Ovary (tissue), 7 donors: ENCODE measurements at regions not wholly inside any gene's neighbourhood (a gene's known extent, or its start where the extent isn't known, plus 50 kb on each side); places are given as distances from the start of the nearest gene placed in this dataset.
A peak's percentile ranks its signal among the peaks of the same experiment; 100 is the strongest.

Experiments used
- DNase-seq, 5 donors: peaks; one replicate each; pipeline ENCODE4 v3.0.0-alpha.2; 2019 to 2020
- H3K27ac ChIP-seq, 2 donors: fragments of 200-600 bp; one replicate each; pipeline versions ENCODE4 v1.5.1 to v1.8.0; 2019 to 2022
- H3K27me3 ChIP-seq: fragments of 200-600 bp; one replicate; pipeline ENCODE4 v1.8.0; 2022
- H3K36me3 ChIP-seq: fragments of 200-600 bp; sonication (generic); one replicate; pipeline ENCODE4 v1.5.1; 2019
- H3K4me1 ChIP-seq: one replicate; pipeline ENCODE4 v1.8.1; 2013; ENCODE audit warnings: mild to moderate bottlenecking, moderate library complexity; ENCODE audit not compliant: insufficient read depth
- H3K4me3 ChIP-seq: fragments of 200-600 bp; sonication (generic); one replicate; pipeline ENCODE4 v1.5.1; 2017
- H3K9me3 ChIP-seq, 2 donors: fragments of 200-600 bp in 1 of 2; sonication (generic) in 1 of 2; one replicate each; pipeline versions ENCODE4 v1.5.1 to v1.8.1; 2013 to 2019; ENCODE audit warnings: mild to moderate bottlenecking in 1 of 2, moderate library complexity in 1 of 2
- CTCF ChIP-seq, 3 donors: fragments of 450-650 bp in 2 of 3; fragments of 200-600 bp in 1 of 3; IDR thresholded peaks; one replicate each; pipeline versions ENCODE4 v1.5.1 to v1.8.0; 2016 to 2022; ENCODE audit warnings: antibody characterized with exemption in 3 of 3, mild to moderate bottlenecking in 1 of 3
- EP300 ChIP-seq: sonication (generic); formaldehyde crosslinking; IDR thresholded peaks from one replicate; pipeline ENCODE4 v1.6.1; 2017; ENCODE audit warnings: antibody characterized with exemption
- POLR2A ChIP-seq: fragments of 450-650 bp; IDR thresholded peaks from one replicate; pipeline ENCODE4 v1.6.1; 2017; ENCODE audit warnings: antibody characterized with exemption, mild to moderate bottlenecking, moderate library complexity
- WGBS, 3 donors: extraction: QIAGEN DNeasy Blood & Tissue Kit in 1 of 3; methylation state at CpG; one replicate each; pipeline versions ENCODE4 v1.1.5 to v1.1.7; 2013 to 2017; 5-methylcytosine and 5-hydroxymethylcytosine counted together
- intact Hi-C, 4 donors: fragments of 100-400 bp; cut with DNase I; formaldehyde crosslinking; loops; one replicate each; pipeline versions ENCODE4 v1.11.0 to v1.15.1; 2022 to 2023
- donor health status: DM: no; HTN: no; CAD: no; lungs with moderate emphysema.
- donor health status: DM: no; HTN: no; CAD: no.
- donor health status: Bipolar disorder and iron deficiency.
- donor health status: DM: no; HTN: no; CAD: no.
- donor health status: DM: yes; HTN: yes; CAD: no.

- no peaks in the 10 kb centered on the region for H3K27me3 ChIP-seq
- H3K4me3 ChIP-seq = peak overlapping the region; percentile 23
- H3K27ac ChIP-seq = no peak overlapping the region
- TF ChIP-seq POLR2A (no peak), CTCF (IDR thresholded peaks at IDR 0.05) (peak; percentile 29 to 66 (median 44))
- WGBS, 3 donors = 9 to 14% (median 13%) methylated on average over 39 to 40 of the region's 40 CpGs
- H3K4me1 ChIP-seq = peaks cover 1% of the 10 kb centered on the region
- intact Hi-C loops = loop anchor here in 2 of 4 donors (5.0 to 10.0 kb wide), 2 partner anchors 235 to 237 kb away; no protein-coding TSS in a partner anchor
- peaks cover 0 to 4% of the 10 kb centered on the region in 2 donors for H3K9me3 ChIP-seq
- no peaks in the 10 kb centered on the region for H3K36me3 ChIP-seq
- DNase-seq = peak in 4 of 5 donors; percentile 19 to 75 (median 52)
Measured at GRCh38 chr1:181189691-181190363, 101.3 kb downstream of the IER5 start.

- DNase-seq = no peak
- H3K4me1 ChIP-seq = peaks cover 1% of the 10 kb centered on the region
- no peak overlapping the region for H3K4me3 ChIP-seq
- H3K9me3 ChIP-seq = peaks cover 0 to 4% of the 10 kb centered on the region in 2 donors
- WGBS, 3 donors = 49 to 58% (median 53%) methylated on average over 18 of the region's 18 CpGs
- no peaks in the 10 kb centered on the region for H3K36me3 ChIP-seq
- no peaks in the 10 kb centered on the region for H3K27me3 ChIP-seq
- TF ChIP-seq POLR2A (no peak), CTCF (IDR thresholded peaks at IDR 0.05) (no peak), EP300 (no peak)
- intact Hi-C loops = no loop called here
- H3K27ac ChIP-seq = no peak overlapping the region
Measured at GRCh38 chr1:181190364-181191035, 102.0 kb downstream of the IER5 start.

DNA sequence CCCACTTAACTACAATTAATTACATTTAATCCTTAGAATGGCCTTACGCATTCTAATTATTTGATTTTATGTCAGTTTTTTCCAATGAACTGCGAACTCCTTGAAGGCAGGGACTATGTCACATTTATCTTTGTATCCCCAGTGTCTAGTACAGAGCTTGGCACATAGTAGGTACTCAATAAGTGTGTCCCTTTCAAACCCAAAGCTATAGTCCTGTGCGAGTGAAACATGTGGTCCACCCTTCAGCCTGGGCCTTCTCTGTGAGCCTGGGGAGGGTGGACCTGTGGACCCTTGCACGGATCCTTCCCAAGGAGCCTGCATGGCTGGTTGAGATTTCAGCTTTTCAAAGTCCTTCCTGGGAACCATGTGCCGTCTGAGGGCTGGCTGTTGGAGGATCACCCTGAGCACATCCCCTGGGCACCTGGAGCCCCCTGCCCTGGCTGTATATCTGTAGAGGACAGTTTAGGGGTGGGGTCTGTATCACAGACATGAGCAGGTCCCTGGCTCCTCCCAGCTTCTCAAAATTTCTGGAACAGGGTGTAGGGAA, 103.1 kb downstream of the IER5 start:
- Histone ChIP-seq H3K27ac (no peak overlapping the region), H3K4me3 (no peak overlapping the region), H3K9me3 (peaks cover 0 to 4% of the 10 kb centered on the region in 2 donors), H3K4me1 (peaks cover 1% of the 10 kb centered on the region), H3K36me3 (no peaks in the 10 kb centered on the region), H3K27me3 (no peaks in the 10 kb centered on the region)
- TF ChIP-seq POLR2A (no peak), EP300 (no peak), CTCF (IDR thresholded peaks at IDR 0.05) (no peak)
- intact Hi-C loops = no loop called here
- DNase-seq = no peak
- 81 to 87% (median 84%) methylated on average over 5 of the region's 5 CpGs for WGBS, 3 donors

DNA sequence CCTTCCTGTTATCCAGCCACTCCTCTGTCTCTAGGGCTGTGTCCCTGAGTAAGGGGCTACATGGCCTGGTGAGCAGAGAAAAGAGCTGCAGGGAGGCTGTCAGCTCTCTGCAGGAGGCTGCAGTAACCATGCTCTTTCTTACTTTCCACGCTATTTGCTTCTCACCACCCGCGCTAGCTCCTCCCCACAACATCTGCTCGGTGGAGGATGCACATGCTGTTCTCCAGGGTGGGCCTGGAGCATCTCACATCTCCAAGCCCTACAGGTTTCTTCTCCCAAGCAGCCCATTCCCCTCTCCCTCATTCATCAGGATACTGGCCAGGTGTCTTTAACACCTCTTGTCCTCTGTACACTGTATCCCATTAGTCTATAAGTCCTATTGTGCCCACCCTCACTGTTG, 103.8 kb downstream of the IER5 start:
- no peaks in the 10 kb centered on the region for H3K36me3 ChIP-seq
- DNase-seq = no peak
- H3K4me3 ChIP-seq = no peak overlapping the region
- 48 to 70% (median 59%) methylated on average over 4 of the region's 4 CpGs for WGBS, 3 donors
- TF ChIP-seq POLR2A (no peak), EP300 (no peak), CTCF (IDR thresholded peaks at IDR 0.05) (no peak)
- intact Hi-C loops = no loop called here
- H3K27me3 ChIP-seq = no peaks in the 10 kb centered on the region
- no peak overlapping the region for H3K27ac ChIP-seq
- H3K9me3 ChIP-seq = peaks cover 0 to 4% of the 10 kb centered on the region in 2 donors
- H3K4me1 ChIP-seq = peaks cover 1% of the 10 kb centered on the region
